ENCODE measurements at regions not wholly inside any gene's neighbourhood (a gene's known extent, or its start where the extent isn't known, plus 50 kb on each side); places are given as distances from the start of the nearest gene placed in this dataset.

DNA sequence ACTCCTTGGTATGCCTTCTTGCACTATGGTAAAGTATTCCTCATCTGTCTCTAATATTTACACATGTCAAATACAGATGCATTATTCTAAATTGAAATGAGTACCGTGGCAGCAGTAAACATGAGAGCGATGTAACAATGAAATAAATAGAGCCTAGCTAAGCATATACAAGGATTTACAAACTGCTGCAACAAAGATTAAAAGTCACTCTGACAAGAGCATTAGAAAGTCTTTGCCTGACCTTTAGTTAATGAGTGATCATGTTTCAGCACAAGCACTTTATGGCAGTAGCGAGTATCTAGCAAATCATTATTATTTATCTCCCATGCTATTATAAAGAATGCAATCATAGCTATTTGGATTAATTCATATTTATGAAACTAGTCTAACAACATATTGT is 547.0 kb upstream of the NDST4 start:
- H3K4me3 ChIP-seq (ENCODE audit: low read depth, low read length) = no peak overlapping the region
- no peak for DNase-seq (ENCODE audit: low read depth)
- TF ChIP-seq, protein P1, sequence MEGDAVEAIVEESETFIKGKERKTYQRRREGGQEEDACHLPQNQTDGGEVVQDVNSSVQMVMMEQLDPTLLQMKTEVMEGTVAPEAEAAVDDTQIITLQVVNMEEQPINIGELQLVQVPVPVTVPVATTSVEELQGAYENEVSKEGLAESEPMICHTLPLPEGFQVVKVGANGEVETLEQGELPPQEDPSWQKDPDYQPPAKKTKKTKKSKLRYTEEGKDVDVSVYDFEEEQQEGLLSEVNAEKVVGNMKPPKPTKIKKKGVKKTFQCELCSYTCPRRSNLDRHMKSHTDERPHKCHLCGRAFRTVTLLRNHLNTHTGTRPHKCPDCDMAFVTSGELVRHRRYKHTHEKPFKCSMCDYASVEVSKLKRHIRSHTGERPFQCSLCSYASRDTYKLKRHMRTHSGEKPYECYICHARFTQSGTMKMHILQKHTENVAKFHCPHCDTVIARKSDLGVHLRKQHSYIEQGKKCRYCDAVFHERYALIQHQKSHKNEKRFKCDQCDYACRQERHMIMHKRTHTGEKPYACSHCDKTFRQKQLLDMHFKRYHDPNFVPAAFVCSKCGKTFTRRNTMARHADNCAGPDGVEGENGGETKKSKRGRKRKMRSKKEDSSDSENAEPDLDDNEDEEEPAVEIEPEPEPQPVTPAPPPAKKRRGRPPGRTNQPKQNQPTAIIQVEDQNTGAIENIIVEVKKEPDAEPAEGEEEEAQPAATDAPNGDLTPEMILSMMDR (conservative IDR thresholded peaks at IDR 0.05; ENCODE audit: low read depth, low read length) = no peak

DNA sequence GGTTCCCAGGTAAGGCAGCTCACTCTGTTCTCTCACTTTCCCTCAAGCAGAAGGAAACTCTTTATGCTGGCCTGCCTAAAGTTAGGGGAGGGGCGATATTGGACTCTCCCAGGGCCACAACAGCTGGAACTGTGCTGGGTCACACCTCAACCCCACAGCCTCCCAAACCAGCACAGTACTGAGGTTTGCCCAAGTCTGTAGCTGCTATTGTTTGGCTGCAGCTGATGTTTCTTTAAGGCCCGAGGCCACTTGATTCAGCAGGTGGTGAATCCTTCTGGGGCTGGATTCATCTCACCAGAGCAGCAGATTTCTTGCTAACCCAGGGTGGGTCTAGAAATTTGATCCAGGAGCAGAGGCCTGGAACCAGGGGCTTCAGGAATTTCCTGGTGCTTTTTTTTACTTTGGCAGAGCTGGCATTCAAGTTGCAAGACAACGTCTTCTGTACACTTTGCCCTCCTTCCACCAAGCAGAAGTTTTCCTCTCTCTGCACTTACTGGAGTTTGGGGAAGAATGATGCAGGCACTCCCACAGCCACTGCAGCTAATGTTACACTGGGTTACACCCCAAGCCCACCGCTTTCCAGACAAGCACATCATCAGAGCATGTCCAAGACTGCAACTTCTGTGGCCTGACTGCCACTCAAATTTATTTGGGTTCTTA is 544.7 kb upstream of the NDST4 start:
- TF ChIP-seq, protein P1 (conservative IDR thresholded peaks at IDR 0.05; ENCODE audit: low read depth, low read length) = no peak
- no peak overlapping the region for H3K4me3 ChIP-seq (ENCODE audit: low read depth, low read length)
- no peak for DNase-seq (ENCODE audit: low read depth)

DNA sequence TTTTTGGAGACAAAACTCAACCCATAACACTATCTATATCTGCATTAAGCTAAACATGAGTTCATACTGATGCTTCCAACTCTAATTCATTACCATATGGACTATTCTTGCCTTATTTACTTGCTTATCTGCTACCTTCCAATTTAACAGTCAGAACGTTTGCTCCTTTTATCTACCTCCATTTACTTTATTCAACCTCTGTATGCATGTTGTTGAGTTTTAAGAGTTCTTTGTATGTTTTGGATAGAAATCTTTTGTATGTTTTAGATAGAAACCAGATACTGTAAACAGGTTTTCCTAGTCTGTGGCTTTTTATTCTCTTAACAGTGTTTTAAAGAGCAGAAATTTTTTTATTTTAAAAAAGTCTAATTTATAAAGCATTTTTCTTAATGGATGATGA is 542.2 kb upstream of the NDST4 start:
- no peak for DNase-seq (ENCODE audit: low read depth)
- no peak overlapping the region for H3K4me3 ChIP-seq (ENCODE audit: low read depth, low read length)
- TF ChIP-seq, protein P1 (conservative IDR thresholded peaks at IDR 0.05; ENCODE audit: low read depth, low read length) = no peak

DNA sequence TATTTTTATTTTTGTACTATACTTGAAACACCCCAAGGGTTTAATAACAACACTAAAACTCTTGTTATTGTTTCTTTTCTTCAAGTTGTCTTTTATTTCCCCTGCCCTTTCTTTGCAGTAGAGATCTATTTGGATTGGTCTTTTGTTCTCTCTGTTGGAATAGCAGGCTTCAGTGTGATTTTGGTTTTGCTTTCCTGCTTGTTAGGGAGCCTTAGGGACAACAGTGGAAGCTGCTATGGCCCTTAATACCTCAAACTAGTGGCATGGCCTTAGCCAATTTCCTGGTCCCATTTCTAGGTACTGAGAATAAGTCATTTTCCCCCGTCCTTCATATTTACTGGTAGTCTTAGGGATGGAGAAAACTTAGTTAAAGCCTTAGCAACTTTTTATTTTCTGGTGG is 535.4 kb upstream of the NDST4 start:
- no peak overlapping the region for H3K4me3 ChIP-seq (ENCODE audit: low read depth, low read length)
- TF ChIP-seq, protein P1 (conservative IDR thresholded peaks at IDR 0.05; ENCODE audit: low read depth, low read length) = no peak
- DNase-seq (ENCODE audit: low read depth) = no peak

DNA sequence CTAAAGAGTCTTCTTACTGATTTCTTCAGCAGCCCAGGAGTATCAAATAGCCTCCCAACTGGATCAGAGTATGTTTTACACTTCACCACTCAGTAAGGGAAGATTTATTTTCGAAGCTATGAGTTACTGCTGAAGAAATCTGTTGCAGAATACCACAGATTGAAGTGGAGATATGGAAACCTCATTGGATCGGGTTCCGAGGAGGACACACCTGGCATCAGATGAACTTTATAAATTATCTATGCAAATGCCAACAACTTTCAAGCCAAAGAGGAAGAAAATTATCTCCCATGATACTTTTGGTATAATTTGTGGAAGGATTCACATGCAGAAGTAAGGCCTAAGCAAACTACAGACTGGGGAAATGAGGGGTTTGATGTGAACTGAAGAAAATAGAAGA is 515.9 kb upstream of the NDST4 start:
- no peak overlapping the region for H3K4me3 ChIP-seq (ENCODE audit: low read depth, low read length)
- DNase-seq (ENCODE audit: low read depth) = no peak
- TF ChIP-seq, protein P1 (conservative IDR thresholded peaks at IDR 0.05; ENCODE audit: low read depth, low read length) = no peak

DNA sequence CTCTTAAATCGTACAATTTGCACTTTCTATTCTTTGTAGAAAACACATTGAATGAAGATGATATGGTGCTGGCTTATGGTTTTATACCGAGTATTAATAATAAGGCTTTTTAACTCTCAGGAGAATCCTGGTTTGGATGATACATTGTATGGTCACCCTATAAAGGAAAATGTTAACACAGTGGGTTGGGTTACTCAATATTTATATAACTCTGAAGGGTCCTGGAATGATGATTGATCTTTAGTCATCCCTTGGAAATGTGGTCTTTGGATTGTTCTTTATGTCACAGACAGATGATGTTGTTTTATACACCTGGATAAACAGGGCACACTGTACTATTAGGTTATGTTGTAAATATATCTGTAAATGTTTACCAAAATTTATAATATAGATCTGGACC is 496.2 kb upstream of the NDST4 start:
- H3K4me3 ChIP-seq (ENCODE audit: low read depth, low read length) = no peak overlapping the region
- TF ChIP-seq, protein P1 (conservative IDR thresholded peaks at IDR 0.05; ENCODE audit: low read depth, low read length) = no peak
- no peak for DNase-seq (ENCODE audit: low read depth)

DNA sequence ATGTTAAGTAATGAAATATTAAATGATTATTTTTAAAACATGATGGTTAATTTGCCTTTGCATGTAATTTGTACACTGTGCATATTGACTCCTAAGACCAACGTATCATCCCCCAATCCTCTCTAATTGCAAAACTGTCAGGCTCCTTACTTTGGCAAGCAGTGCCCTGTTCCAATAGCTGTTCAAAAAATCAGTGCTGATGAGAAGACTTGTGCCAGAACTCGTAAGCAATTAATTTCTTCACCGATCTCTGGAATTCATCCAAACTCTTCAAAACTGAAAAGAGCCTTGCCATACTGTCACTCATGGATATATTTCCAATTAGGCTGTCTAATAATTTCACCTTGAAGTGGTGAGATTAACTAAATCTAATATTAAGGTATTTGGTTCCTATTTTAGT is 493.9 kb upstream of the NDST4 start:
- no peak overlapping the region for H3K4me3 ChIP-seq (ENCODE audit: low read depth, low read length)
- no peak for DNase-seq (ENCODE audit: low read depth)
- TF ChIP-seq, protein P1 (conservative IDR thresholded peaks at IDR 0.05; ENCODE audit: low read depth, low read length) = no peak
